IPS DF 4.7 (cell line): ENCODE measurements at regions not wholly inside any gene's neighbourhood (a gene's known extent, or its start where the extent isn't known, plus 50 kb on each side); places are given as distances from the start of the nearest gene placed in this dataset.

Source experiments
- DNase-seq: peaks from one replicate; pipeline ENCODE4 v3.0.0-alpha.2; 2013; ENCODE audit warnings: low spot score; ENCODE audit errors: extremely low read depth

DNA sequence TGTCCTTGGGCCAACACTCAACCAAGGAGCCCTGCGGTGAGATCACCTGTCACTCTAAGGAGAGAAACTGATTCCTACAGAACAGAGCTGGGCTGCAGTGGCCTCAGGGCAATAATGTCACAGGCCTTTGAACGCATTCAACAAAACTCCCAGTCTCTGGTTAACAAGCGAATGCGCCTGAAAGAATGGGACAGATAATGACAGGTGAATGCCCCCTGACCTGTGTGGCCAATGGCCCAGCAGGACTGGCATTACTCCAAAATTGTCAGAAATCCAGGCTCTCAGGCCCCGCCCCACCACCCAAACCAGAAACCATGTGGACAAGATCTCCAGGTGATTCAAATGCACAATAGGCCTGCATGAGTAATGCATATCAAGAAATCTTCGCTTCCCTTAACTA, 277.7 kb upstream of the KLF6 start:
- DNase-seq: no peak

GRCh38 chr10:4062072-4062471, 277.1 kb upstream of the KLF6 start:
- no peak for DNase-seq

DNA sequence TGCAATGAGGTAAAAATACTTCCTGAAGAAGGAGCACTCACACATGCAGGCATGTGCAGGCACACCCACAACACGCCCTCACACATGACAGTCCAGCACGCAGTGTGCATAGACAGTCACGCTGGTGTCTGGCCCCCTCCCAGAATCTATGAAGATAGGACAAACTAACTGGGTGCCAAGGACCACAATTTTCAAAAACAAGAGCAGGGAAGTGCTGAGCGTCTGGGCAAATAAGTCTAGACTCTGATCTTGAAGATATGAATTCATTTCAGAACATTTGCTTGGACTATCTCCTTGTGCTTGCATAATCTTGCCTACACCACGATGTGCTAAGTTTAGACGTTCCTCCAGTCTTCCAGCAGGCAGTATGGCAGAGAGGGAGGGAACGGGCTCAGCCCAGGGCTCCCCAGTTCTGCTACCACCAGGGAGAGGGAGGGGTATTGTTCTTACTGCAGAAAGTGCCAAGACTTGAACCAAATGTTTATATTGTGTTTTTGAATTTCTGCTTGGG, 276.5 kb upstream of the KLF6 start:
- no peak for DNase-seq

- DNase-seq: no peak
These were observed 274.6 kb upstream of the KLF6 start for GRCh38 chr10:4059471-4060138.

- DNase-seq: no peak
These were observed 273.6 kb upstream of the KLF6 start for GRCh38 chr10:4058514-4059029.

DNA sequence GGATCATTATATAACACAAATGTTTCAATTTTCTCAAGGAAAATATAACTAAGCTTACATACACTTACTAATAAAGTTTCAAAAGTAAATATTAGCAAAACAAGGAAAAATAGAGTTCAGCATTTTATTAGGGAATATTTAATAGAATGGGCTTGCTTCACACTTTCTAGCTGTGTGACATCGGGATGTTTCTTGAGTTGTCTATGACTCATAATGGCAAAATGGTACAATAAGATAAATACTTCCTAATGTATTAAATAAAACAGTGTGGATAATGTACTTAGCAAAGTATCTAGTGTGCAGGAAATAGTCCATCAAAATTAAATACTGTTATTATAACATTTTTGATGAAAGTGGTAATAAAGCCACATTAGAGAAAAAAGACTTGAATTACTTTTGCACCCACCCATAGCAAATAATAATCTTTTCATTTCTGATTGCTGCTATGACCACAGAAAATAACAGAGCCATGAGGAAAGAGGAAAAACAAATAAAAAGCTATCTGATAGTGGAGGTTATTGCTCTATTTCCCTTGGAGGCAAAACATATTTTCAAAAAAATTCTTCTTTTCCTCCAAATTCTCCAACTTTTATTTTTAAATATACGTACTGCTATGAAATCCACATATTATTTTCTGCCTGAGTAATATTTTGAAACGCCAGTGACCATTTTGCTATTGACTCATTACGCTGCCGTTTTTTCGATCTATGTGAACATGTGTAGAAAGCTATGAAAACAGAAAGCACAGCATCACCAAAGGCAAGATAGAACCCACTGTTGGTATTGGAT, 272.9 kb upstream of the KLF6 start:
- DNase-seq: no peak

DNA sequence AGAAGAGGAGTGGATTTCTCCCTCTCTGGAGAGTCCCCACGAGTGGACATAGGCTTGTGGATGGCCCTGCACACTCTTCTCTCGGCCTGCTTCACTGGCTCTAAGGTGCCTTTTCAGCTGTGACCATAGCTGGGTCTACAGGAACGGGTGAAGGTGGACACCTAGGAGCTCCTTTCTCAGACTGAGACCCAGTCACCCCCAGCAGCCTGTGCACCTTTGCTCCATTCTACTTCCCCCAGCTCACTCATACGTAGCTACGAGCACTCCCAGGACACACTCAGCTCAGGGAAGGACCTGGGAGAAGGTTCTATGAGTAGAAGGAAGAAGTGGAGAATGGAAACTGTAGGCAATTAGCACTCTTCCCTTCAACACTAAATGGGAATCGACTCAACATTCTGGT, 272.0 kb upstream of the KLF6 start:
- no peak for DNase-seq

DNA sequence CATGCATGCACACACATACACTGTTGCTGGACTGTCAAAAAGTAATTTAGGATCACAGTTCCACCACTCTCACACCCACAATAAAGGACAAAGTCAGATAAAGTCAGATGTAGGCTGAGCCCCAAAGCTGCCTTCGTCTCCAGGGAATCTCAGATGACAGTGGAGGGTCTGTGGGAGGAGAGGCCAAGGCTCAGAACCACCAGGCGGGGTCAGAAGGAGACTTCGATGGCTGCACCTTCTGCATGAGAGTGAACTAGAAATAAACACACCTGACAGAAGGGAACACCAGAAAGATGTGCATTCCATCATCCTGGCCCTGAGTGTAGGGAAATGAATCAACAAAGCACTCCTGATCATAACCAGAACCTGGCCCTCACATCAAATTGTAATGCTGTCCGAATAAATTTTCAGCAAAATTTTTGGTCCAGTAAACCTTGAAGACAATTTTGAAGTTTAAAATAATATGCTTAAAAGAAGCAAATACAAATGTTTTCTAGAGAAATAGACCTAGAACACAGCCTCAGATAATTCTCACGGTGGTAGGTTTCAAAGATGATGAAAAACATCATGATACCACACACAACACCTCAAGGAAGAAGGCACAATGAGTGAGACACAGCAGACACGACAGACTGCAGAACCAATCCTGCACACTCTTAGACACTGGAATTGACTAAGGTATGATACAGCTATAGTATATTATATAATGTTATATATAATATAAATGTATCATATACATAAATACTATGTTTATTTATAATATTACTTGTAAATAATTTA, 269.8 kb upstream of the KLF6 start:
- no peak for DNase-seq

DNA sequence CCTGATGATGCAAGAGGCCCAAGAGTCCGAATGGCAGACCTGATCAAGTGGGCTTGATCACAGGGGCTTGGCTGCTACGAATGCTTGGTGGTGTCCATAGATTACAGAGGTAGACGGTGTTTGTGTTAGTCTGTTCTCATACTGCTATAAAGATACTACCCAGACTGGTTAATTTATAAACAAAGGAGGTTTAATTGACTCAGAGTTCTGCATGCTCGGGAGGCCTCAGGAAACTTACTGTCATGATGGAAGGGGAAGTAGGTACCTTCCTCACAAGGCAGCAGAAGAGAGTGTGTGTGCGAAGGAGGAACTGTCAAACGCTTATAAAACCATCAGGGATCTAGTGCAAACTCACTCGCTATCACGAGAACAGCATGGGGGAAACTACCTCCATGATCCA, 268.9 kb upstream of the KLF6 start:
- DNase-seq: no peak

DNA sequence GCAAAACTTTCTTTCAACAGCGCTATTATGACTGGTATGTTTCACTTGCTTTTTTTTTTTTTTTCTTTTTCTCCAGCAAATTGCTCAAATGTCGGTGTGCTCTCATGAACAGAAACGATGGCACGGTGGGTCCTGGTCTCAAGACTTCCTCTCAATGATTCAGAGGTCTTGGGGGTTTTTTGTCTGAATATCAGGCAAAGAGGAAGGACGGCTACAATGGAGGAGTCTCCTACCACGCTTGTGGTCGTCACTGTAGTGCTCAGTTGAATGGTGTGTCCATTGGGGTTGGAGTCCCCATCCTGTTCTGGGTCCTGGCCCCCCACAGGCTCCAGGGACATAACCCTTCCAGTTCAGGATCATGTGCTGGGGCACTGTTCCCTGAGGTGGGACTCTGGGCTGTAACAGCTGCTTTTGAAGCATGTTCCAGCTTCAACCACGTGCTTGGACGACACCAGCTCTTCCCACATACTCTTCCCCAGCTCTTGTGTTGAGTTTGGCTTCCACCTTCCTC, 266.7 kb upstream of the KLF6 start:
- no peak for DNase-seq

DNA sequence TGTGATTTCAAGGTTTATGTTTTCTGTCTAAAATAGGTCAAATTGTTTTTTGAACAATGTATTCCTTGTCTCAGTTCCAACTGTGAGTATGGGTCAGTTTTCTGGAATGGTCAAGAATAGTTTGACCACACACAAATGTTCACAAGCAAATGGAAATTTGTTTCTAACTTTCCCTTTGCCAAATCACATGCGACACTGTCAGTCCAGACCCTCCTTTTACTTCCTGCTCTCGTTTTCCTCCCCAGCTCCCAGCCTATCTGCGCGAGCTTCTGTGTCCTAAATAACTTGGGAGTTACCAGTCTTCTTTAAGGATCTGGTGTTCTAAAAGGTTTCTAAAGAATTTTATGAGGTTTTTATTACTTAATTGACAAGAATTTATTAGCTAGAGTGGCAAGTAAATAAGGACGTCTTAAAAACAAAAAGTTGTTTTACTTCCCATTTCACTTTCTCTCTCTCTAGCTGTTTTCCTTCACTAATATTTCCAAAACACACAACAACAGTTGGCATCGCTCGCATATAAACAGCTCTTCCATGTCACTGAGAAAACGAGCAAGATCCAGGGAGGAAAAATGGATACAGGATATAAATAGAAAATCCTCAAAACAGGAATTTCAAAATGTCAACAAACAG, 266.1 kb upstream of the KLF6 start:
- no peak for DNase-seq

- no peak for DNase-seq
These were observed 265.1 kb upstream of the KLF6 start for GRCh38 chr10:4050061-4050460.

DNA sequence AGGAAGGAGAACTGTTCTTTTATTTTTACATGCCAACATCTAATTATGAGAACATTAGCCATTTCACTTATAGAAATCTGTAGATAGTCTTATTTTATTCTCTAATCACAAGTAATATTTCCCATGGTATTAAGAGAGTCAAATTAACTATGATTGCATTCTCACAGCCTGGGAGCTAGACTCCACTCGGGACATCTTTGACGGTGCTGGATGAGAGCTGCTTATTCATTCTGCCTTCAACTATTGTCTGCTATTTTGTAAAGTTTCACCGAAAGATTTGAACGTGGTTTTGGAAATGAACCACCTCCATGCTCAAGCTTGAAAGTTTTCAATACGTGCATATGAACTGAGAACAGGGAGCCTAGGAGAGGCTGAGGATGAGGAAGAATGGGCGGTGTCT, 264.3 kb upstream of the KLF6 start:
- no peak for DNase-seq

GRCh38 chr10:4048236-4048864, 263.3 kb upstream of the KLF6 start:
- no peak for DNase-seq

GRCh38 chr10:4046712-4047354, 261.8 kb upstream of the KLF6 start:
- DNase-seq: no peak

DNA sequence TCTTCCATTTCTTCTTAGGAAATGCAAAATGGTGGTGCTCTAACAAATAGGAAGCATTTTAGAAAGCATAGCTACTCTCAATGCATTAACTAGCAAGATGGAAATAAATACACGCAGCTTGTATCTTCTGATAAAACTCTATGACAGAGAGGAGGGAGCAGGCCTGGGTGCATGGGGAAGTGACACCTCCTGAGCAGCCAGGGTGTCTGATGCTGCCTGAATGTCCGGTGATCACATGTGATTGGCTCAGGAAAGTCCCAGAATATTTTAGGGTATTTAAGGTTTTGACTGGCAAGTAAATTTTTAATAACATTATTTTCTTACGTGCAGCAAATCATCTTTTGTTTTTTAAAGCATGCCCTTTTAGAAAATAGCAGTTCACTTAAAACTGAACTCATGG, 261.0 kb upstream of the KLF6 start:
- no peak for DNase-seq

DNA sequence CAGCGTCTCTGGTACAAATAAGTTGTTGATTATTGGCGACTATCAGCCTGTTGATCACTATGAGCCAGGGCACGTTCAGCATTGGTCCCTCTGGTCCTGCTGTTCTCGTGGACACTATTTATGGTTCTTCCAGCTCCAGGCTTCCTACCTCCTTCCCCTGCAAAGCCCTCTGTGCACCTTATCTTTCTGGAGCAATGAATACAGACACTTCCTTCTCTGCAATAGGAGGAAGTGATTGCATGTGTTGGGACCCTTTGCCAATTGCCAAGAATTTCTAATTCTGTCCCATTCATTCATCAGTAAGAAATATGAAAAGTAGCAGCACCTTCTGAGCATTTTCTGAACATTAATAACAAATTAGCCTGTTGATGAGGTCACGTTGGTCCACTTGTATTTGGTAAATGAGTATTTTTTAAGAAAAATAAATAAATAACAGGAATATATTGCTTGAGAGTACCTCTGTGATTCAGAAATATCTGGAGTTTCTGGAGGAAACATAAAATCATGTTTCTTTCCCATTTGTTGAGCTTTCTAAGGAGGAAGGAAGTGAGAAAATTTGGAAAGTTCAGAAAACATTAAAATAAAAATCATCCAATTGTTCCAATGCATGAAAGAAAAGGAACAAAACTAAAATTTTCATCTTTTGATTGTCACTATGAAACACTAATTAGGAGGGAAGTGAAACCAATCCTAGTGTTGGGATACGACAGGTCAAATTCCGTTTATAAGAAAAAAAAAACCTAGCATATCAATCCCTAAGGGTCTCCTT, 259.1 kb upstream of the KLF6 start:
- no peak for DNase-seq

GRCh38 chr10:4041635-4042034, 256.6 kb upstream of the KLF6 start:
- DNase-seq: no peak

DNA sequence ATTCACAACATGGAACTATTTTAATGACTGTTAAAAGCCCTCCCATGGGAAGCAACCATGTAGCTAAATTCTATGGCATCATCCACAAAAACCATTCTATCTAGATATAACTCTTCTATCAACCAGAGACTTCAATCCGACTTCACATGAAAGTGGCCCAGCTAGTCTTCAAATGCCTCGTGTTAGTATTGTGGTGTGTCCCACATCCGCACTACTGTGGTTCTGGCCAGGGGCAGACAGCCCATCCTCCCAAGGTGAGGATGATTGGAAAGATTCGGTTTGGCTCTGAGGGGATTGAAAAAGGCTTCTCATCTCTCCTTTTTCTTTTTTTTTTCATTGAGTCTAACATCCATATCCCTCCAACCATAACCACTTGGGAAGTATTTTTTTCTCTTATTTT, 253.0 kb upstream of the KLF6 start:
- no peak for DNase-seq

GRCh38 chr10:4035599-4035945, 250.6 kb upstream of the KLF6 start:
- no peak for DNase-seq
